Hepatocyte (in vitro differentiated cells): ENCODE measurements at regions not wholly inside any gene's neighbourhood (a gene's known extent, or its start where the extent isn't known, plus 50 kb on each side); places are given as distances from the start of the nearest gene placed in this dataset.

Source experiments
- EZH2 ChIP-seq: fragments of 200-600 bp; sonication (generic); IDR thresholded peaks from 2 replicates; pipeline ENCODE4 v1.6.1; 2016; ENCODE audit warnings: antibody characterized with exemption, mild to moderate bottlenecking, borderline replicate concordance
- EZH2phosphoT487 ChIP-seq: fragments of 200-600 bp; sonication (generic); IDR thresholded peaks from one replicate; pipeline ENCODE4 v1.6.1; 2018; ENCODE audit warnings: antibody characterized with exemption, mild to moderate bottlenecking, low read depth, moderate library complexity; ENCODE audit not compliant: unreplicated experiment, severe bottlenecking

GRCh38 chr3:187491371-187491770, 123.2 kb downstream of the RTP4 start:
- TF ChIP-seq EZH2phosphoT487 (no peak), EZH2 (no peak)
